GM18909 (cell line): ENCODE measurements at regions not wholly inside any gene's neighbourhood (a gene's known extent, or its start where the extent isn't known, plus 50 kb on each side); places are given as distances from the start of the nearest gene placed in this dataset.

ENCODE experiments used
- ATAC-seq: cut with Tn5 transposase; IDR thresholded peaks from one replicate; pipeline ENCODE4 v1.9.1; 2021; ENCODE audit warnings: mild to moderate bottlenecking; ENCODE audit not compliant: unreplicated experiment, poor library complexity

GRCh38 chr10:111131168-111131799 lies 54.5 kb downstream of the ADRA2A start:
- no peak for ATAC-seq

DNA sequence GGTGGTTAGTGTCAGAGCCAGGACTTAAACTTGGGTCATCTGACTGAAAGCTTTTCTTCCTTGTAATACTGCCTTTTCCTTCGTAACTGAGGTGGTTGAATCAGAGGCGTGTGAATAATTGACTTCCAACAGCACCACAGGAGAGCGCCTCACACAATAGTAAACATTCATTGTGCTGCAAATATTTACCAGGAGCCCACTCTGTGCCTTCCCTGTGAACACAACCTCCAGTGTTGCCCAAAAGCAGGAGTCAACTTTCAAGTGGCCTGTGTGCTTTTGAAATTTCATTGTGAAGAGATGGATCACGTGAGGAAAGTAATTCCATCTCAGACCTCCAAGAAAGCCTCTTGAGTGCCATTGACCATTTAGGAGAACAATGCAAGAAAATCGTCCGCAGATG lies 60.2 kb downstream of the ADRA2A start:
- no peak for ATAC-seq

DNA sequence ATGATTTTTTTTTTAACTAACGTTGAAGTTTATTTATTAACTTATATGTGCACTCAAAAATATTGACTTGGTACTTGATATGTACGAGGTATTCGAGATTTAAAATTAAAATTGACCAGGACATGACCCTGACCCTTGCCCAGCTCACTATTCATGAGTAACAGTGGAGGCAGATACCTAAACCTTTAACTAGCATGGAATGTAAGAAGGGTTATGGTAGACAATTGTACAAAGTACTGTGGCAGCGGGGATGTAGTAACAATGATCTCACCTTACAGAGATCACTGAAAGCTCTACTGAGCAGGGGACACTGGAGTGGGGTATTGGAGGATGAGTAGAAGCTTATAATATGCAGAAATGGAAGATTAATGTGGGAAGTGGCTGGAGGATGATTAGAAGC lies 60.8 kb downstream of the ADRA2A start:
- ATAC-seq: no peak

GRCh38 chr10:111138544-111138943 lies 61.7 kb downstream of the ADRA2A start:
- ATAC-seq: no peak

- ATAC-seq: no peak
Measured at GRCh38 chr10:111139567-111139966, 62.7 kb downstream of the ADRA2A start.

DNA sequence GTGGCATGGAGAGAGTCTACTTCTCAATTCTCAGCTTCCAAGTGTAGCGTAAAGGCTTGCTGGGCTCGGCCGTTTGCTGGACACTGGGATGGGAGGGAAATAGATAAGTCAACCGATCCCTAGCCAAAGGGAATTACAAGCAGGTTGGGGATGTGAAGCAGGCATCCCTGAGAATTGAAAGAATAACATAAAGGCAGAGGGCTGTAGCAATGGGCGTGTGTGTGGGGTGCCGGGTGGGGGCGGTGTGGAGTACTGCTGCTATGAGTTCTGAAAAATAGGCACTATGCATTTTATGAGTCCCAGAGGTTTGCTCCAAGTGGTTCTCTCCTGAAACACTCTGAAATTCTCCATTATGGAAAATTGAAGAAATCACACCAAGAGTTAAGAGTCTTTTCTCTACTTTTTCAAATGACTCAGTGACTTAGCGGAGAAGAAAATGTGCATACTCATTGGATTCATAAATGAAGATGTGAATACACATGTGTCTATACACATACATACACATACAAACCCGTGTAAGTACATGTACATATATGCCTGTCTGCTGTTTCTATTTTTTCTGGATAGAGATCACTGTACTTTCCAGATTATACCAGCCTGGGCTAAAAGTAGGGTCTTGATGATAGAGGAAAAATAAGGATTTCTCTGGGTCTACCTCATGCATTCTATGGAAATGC lies 65.4 kb downstream of the ADRA2A start:
- no peak for ATAC-seq

- no peak for ATAC-seq
Measured at GRCh38 chr10:111146025-111146640, 69.3 kb downstream of the ADRA2A start.

DNA sequence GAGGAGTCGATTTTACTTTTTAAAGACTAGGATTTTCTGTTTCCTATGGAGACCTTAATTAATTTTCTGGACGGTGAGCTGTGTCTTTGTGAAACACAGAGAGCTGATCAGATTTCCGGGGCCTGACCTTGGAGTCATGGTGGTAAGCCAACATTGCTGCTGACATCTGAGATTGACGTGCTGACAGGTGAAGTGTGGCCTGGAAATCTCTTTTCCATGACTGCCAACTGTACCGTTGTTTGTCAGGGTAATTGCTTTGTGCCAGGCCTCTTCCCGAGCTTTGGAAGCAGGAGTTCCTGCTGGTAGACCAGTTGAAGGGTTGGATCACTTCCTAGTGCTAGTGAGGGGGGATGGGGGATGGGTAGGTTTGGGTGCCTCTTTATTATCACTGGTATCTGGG lies 71.2 kb downstream of the ADRA2A start:
- ATAC-seq: no peak

GRCh38 chr10:111148440-111148839 lies 71.6 kb downstream of the ADRA2A start:
- ATAC-seq: no peak

- ATAC-seq: no peak
Measured at GRCh38 chr10:111150691-111151090, 73.9 kb downstream of the ADRA2A start.

- ATAC-seq: no peak
Measured at GRCh38 chr10:111151595-111152307, 74.9 kb downstream of the ADRA2A start.

DNA sequence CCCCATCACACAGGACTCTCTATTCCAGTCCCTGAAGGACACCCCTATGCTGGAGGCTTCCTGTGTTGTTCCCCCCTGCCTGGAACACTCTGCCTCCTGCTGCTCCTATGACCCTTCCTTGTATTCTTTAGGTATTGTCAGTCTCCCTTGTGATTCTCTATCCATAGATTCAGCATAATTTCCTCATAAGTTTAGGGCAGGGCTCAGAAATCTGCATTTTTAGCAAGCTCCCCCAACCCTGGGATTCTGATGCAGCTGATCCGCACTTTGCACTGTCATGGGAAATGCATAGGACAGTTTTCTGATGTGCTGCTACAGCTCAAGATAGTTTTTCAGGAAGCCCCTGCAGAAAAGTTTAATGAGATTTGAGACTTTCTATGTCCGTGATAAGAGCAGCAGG lies 79.9 kb downstream of the ADRA2A start:
- no peak for ATAC-seq

DNA sequence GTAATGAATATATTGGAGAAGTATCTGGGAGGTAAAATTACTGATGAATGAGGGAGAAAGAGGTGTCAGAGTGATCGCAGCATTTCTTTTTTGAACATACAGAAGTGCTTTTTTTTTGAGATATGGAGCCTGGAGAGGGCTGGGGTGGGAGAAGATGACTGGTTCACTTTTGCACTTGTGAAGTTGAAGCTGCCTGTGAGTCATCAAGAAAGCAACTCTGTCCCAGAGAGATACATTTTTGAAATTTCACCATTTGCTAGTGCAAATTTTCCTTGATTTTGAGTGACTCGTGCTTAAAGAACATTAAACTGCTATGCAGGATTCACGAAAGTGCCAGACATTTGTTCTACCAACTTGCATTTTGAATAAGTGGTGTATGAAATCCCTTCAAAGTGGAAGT lies 81.8 kb downstream of the ADRA2A start:
- no peak for ATAC-seq

DNA sequence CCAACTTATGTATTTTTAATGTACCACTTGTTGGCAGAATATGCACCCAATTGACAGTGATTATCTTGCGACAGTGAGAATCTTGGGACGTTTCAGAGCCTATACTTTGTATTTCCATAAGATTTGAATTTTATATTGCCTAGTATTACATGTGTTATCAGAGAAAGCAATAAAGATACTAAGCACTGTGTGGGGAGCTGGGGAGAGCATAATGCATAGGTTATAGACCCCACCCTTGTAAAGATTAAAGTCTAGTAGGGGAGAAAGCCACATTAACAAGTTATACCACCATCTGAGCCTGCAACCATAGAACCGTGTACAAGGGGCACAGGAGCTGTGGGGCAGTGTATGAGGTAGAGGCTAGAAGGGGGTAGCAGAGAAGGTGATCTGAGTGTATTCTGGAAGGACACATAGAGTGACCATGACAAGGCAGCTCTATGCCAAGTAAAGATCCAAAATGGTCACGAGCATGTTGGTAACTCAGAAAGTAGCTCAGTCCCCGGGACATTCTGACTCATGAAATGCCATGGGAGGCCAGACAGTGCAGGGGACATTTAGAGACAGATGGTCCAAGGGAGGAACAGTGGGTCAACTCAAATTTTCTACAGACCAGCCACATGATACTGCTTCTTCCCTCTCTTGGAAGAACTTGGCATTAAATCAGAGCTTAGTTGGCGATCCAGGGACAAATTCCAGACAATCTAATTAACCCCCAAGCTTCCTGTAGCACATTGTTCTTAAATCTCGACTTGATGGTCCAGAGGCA lies 84.5 kb downstream of the ADRA2A start:
- no peak for ATAC-seq

GRCh38 chr10:111171183-111171582 lies 94.4 kb downstream of the ADRA2A start:
- ATAC-seq: no peak

- ATAC-seq: no peak
Measured at GRCh38 chr10:111175787-111176186, 99.0 kb downstream of the ADRA2A start.

GRCh38 chr10:111177379-111177778 lies 100.5 kb downstream of the ADRA2A start:
- ATAC-seq: no peak

- no peak for ATAC-seq
Measured at GRCh38 chr10:111179514-111179913, 102.7 kb downstream of the ADRA2A start.

- no peak for ATAC-seq
Measured at GRCh38 chr10:111186358-111186757, 109.5 kb downstream of the ADRA2A start.

DNA sequence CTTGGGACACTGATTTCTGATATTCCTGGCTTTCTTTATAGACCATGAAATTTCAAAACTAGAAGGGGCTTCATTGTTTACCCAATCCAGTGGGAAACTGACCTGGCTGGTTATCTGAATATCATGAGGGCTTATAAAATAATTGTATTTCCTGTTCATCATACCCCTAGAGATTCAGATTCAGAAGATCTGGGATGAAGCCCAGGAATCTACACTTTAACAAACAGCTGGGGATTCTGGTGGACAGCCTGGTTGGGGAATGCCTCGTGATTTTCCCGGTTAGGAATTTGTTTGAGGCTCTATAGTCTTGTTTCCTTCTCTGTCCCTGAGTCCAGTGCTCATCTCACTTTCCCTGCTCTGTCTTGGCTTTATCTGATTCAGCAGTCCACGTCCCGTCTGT lies 110.3 kb downstream of the ADRA2A start:
- ATAC-seq: no peak
